ENCODE measurements at regions not wholly inside any gene's neighbourhood (a gene's known extent, or its start where the extent isn't known, plus 50 kb on each side); places are given as distances from the start of the nearest gene placed in this dataset.

DNA sequence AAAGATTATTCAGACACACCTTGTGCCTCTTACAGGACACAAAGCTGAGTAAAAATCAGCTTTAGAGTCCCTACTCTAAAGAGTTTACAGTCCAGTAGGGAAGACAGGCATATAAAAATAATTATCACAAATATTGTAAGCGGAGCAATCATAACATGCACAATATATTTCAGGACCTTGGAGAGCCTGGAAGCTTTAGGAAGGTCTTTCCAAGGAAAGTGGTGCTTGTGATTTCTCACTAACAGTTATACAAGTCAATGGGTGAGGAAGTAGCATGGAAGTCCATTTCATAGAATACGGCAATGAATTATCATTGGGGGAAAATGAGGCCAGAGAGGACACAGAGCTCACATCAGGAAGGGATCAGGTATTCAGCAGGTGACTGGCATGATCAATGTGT is 268.3 kb downstream of the C12orf50 start:
- no peaks in the 10 kb centered on the region for H3K27me3 ChIP-seq (ENCODE audit: control insufficient read depth, insufficient read depth, low read length)
- POLR2A ChIA-PET: no interaction called here
- no peaks in the 10 kb centered on the region for H3K36me3 ChIP-seq (ENCODE audit: control insufficient read depth, insufficient read depth, low read length)
- CTCF ChIA-PET: no interaction called here
- H3K4me3 ChIP-seq (ENCODE audit: low read depth, low read length): no peak overlapping the region
- no peak for DNase-seq (ENCODE audit: low read depth)
- TF ChIP-seq, protein P1, sequence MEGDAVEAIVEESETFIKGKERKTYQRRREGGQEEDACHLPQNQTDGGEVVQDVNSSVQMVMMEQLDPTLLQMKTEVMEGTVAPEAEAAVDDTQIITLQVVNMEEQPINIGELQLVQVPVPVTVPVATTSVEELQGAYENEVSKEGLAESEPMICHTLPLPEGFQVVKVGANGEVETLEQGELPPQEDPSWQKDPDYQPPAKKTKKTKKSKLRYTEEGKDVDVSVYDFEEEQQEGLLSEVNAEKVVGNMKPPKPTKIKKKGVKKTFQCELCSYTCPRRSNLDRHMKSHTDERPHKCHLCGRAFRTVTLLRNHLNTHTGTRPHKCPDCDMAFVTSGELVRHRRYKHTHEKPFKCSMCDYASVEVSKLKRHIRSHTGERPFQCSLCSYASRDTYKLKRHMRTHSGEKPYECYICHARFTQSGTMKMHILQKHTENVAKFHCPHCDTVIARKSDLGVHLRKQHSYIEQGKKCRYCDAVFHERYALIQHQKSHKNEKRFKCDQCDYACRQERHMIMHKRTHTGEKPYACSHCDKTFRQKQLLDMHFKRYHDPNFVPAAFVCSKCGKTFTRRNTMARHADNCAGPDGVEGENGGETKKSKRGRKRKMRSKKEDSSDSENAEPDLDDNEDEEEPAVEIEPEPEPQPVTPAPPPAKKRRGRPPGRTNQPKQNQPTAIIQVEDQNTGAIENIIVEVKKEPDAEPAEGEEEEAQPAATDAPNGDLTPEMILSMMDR (IDR thresholded peaks at IDR 0.05; ENCODE audit: insufficient read depth, low read depth, low read length): no peak

DNA sequence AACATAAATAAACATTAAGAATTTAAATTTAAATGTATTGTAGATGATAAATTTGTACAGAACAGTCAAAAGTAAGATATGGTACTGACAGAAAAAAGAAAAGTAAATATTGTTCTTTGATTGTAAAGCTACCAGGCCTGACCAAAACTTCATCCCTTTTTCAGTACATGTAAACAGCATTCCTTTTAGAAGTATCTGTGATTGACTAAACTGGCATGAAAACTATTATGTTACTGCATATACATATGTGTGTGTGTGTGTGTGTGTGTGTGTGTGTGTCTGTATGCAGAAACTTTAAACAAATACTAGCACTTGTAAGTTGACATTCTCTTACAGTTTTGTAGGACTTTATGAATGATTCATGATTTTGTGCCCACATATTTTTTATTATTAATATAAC is 270.9 kb downstream of the C12orf50 start:
- H3K27me3 ChIP-seq (ENCODE audit: control insufficient read depth, insufficient read depth, low read length): no peaks in the 10 kb centered on the region
- no peaks in the 10 kb centered on the region for H3K36me3 ChIP-seq (ENCODE audit: control insufficient read depth, insufficient read depth, low read length)
- CTCF ChIA-PET: no interaction called here
- POLR2A ChIA-PET: no interaction called here
- TF ChIP-seq, protein P1 (IDR thresholded peaks at IDR 0.05; ENCODE audit: insufficient read depth, low read depth, low read length): no peak
- DNase-seq (ENCODE audit: low read depth): no peak
- no peak overlapping the region for H3K4me3 ChIP-seq (ENCODE audit: low read depth, low read length)

DNA sequence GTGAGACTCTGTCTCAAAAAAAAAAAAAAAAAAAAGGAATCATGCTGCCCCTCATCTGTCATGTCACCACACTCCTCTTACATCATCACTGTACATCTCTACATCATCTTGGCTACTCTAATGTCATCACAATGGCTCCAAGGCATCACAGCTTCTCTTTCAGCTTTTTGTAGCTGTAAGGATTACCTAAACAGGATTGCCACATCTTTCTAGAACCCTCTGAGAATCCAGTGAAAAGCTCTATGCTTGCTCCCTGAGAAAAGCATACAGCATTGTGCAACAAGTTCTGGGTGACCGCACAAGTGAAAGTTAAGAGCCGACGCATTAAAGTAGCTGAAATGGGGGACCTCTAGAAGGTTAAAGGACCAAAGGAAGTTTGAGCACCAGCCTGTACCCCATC is 272.5 kb downstream of the C12orf50 start:
- Histone ChIP-seq H3K27me3 (ENCODE audit: control insufficient read depth, insufficient read depth, low read length) (no peaks in the 10 kb centered on the region), H3K4me3 (ENCODE audit: low read depth, low read length) (no peak overlapping the region), H3K36me3 (ENCODE audit: control insufficient read depth, insufficient read depth, low read length) (no peaks in the 10 kb centered on the region)
- ChIA-PET POLR2A (no interaction called here), CTCF (interaction anchor here (0.9 kb wide), 1 partner anchor 14 kb away, joined by 3 read pairs; no protein-coding TSS in a partner anchor)
- DNase-seq (ENCODE audit: low read depth): no peak
- TF ChIP-seq, protein P1 (IDR thresholded peaks at IDR 0.05; ENCODE audit: insufficient read depth, low read depth, low read length): no peak

DNA sequence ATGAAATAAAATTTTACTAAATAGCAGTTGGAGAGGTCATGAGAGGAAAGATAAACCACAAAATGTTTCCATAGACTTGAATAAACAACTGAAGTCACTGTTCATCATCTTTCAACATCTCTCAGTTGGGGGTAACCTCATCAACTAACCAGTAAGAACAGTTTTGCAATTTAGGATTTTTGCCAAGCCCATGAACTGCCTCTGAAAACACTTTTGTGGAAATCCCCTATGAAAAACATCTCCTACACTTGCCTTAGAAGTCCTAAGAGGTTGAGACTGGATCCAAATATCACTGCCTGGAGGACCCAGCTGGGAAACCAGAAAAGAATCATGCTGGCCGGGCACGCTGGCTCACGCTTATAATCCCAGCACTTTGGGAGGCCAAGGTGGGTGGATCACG is 273.1 kb downstream of the C12orf50 start:
- H3K4me3 ChIP-seq (ENCODE audit: low read depth, low read length): no peak overlapping the region
- ChIA-PET CTCF (no interaction called here), POLR2A (no interaction called here)
- peak; percentile 10 for DNase-seq (ENCODE audit: low read depth)
- TF ChIP-seq, protein P1 (IDR thresholded peaks at IDR 0.05; ENCODE audit: insufficient read depth, low read depth, low read length): no peak
- H3K36me3 ChIP-seq (ENCODE audit: control insufficient read depth, insufficient read depth, low read length): no peaks in the 10 kb centered on the region
- H3K27me3 ChIP-seq (ENCODE audit: control insufficient read depth, insufficient read depth, low read length): no peaks in the 10 kb centered on the region

DNA sequence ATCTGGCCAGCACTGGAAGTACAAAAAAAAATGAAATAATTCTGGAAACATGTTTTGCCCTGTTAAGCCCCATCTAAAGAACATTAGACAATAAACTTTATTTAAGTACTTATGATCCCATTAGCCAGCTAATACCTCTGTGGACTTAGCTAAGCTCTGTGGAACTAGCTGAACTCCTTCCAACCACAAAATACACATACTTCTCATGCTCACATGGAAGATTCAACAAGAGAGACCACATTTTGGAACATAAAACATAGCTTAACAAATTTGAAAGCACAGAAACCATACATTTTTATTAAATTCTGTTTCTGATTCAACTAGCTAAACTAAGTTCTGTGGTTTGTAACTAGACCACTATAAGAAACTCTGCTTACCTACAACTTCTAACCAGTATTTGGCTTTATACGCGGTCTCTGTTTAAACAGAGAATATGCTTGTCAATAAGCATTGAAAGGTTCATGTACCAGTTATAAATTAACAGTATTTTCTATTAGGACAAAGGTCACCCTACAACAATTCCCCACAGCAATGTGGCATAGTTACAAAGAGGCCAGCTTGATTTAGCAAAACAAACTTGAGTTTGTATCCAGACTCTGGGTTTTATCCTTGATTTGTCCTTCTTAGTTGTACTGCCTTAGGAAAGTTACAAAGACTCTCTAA is 300.1 kb downstream of the C12orf50 start:
- DNase-seq (ENCODE audit: low read depth): no peak
- CTCF ChIA-PET: no interaction called here
- TF ChIP-seq, protein P1 (IDR thresholded peaks at IDR 0.05; ENCODE audit: insufficient read depth, low read depth, low read length): no peak
- Histone ChIP-seq H3K27me3 (ENCODE audit: control insufficient read depth, insufficient read depth, low read length) (no peaks in the 10 kb centered on the region), H3K36me3 (ENCODE audit: control insufficient read depth, insufficient read depth, low read length) (no peaks in the 10 kb centered on the region), H3K4me3 (ENCODE audit: low read depth, low read length) (no peak overlapping the region)
- POLR2A ChIA-PET: no interaction called here
